Colonic mucosa (tissue), 4 donors: ENCODE measurements at regions not wholly inside any gene's neighbourhood (a gene's known extent, or its start where the extent isn't known, plus 50 kb on each side); places are given as distances from the start of the nearest gene placed in this dataset.

Experiments
- DNase-seq: peaks from one replicate; pipeline ENCODE4 v3.0.0-alpha.2; 2020
- H3K27ac ChIP-seq: fragments of 200-600 bp; one replicate; pipeline ENCODE4 v1.8.0; 2021
- H3K27me3 ChIP-seq: fragments of 200-600 bp; one replicate; pipeline ENCODE4 v1.8.0; 2021
- H3K36me3 ChIP-seq: fragments of 200-600 bp; one replicate; pipeline ENCODE4 v1.8.0; 2021
- H3K4me1 ChIP-seq: fragments of 200-600 bp; one replicate; pipeline ENCODE4 v1.8.0; 2021; ENCODE audit warnings: mild to moderate bottlenecking
- H3K4me3 ChIP-seq: fragments of 200-600 bp; one replicate; pipeline ENCODE4 v1.8.0; 2021
- H3K9ac ChIP-seq, 2 donors: one replicate each; pipeline ENCODE4 v1.7.0; 2013; ENCODE audit warnings: control low read depth in 2 of 2, low read depth in 2 of 2, low read length in 2 of 2
- H3K9me3 ChIP-seq: fragments of 200-600 bp; one replicate; pipeline ENCODE4 v1.8.0; 2021
- CTCF ChIP-seq: fragments of 200-600 bp; IDR thresholded peaks from one replicate; pipeline ENCODE4 v1.8.0; 2022; ENCODE audit warnings: antibody characterized with exemption, mild to moderate bottlenecking
- intact Hi-C: fragments of 100-400 bp; cut with DNase I; formaldehyde crosslinking; loops from one replicate; pipeline ENCODE4 v1.14.1; 2022
- donor health status: healthy.
- donor health status: DM: no; HTN: no; CAD: no.
- donor health status: DM: no; HTN: no; CAD: no.

GRCh38 chr4:60443068-60443467, 757.1 kb upstream of the ADGRL3 start:
- intact Hi-C loops: no loop called here
- Histone ChIP-seq H3K4me1 (no peaks in the 10 kb centered on the region), H3K27ac (no peak overlapping the region), H3K9me3 (no peaks in the 10 kb centered on the region), H3K9ac (no peak overlapping the region), H3K4me3 (no peak overlapping the region), H3K27me3 (no peaks in the 10 kb centered on the region), H3K36me3 (no peaks in the 10 kb centered on the region)
- no peak for TF ChIP-seq CTCF
- DNase-seq: no peak

GRCh38 chr4:60443796-60444195, 756.3 kb upstream of the ADGRL3 start:
- Histone ChIP-seq H3K4me3 (no peak overlapping the region), H3K4me1 (no peaks in the 10 kb centered on the region), H3K9me3 (no peaks in the 10 kb centered on the region), H3K36me3 (no peaks in the 10 kb centered on the region), H3K27ac (no peak overlapping the region), H3K9ac (no peak overlapping the region), H3K27me3 (no peaks in the 10 kb centered on the region)
- TF ChIP-seq CTCF: no peak
- intact Hi-C loops: no loop called here
- DNase-seq: no peak

GRCh38 chr4:60450054-60450453, 750.1 kb upstream of the ADGRL3 start:
- intact Hi-C loops: no loop called here
- TF ChIP-seq CTCF: no peak
- H3K36me3 ChIP-seq: no peaks in the 10 kb centered on the region
- DNase-seq: no peak
- no peaks in the 10 kb centered on the region for H3K4me1 ChIP-seq
- no peak overlapping the region for H3K27ac ChIP-seq
- H3K9me3 ChIP-seq: no peaks in the 10 kb centered on the region
- no peaks in the 10 kb centered on the region for H3K27me3 ChIP-seq
- no peak overlapping the region for H3K4me3 ChIP-seq
- H3K9ac ChIP-seq: no peak overlapping the region

GRCh38 chr4:60452266-60452665, 747.9 kb upstream of the ADGRL3 start:
- intact Hi-C loops: no loop called here
- Histone ChIP-seq H3K4me1 (no peaks in the 10 kb centered on the region), H3K9ac (no peak overlapping the region), H3K4me3 (no peak overlapping the region), H3K27ac (no peak overlapping the region), H3K9me3 (no peaks in the 10 kb centered on the region), H3K27me3 (no peaks in the 10 kb centered on the region), H3K36me3 (no peaks in the 10 kb centered on the region)
- no peak for TF ChIP-seq CTCF
- DNase-seq: no peak

- H3K4me3 ChIP-seq: no peak overlapping the region
- no peak for DNase-seq
- H3K4me1 ChIP-seq: no peaks in the 10 kb centered on the region
- intact Hi-C loops: no loop called here
- no peaks in the 10 kb centered on the region for H3K36me3 ChIP-seq
- H3K27me3 ChIP-seq: no peaks in the 10 kb centered on the region
- H3K27ac ChIP-seq: no peak overlapping the region
- TF ChIP-seq CTCF: no peak
- no peak overlapping the region for H3K9ac ChIP-seq
- no peaks in the 10 kb centered on the region for H3K9me3 ChIP-seq
Observed at GRCh38 chr4:60455380-60455779, 744.7 kb upstream of the ADGRL3 start.

GRCh38 chr4:60461551-60461950, 738.6 kb upstream of the ADGRL3 start:
- Histone ChIP-seq H3K4me1 (no peaks in the 10 kb centered on the region), H3K4me3 (no peak overlapping the region), H3K27ac (no peak overlapping the region), H3K9ac (no peak overlapping the region), H3K9me3 (no peaks in the 10 kb centered on the region), H3K36me3 (no peaks in the 10 kb centered on the region), H3K27me3 (no peaks in the 10 kb centered on the region)
- intact Hi-C loops: no loop called here
- TF ChIP-seq CTCF: no peak
- no peak for DNase-seq
